GM19455 (cell line): ENCODE measurements at regions not wholly inside any gene's neighbourhood (a gene's known extent, or its start where the extent isn't known, plus 50 kb on each side); places are given as distances from the start of the nearest gene placed in this dataset.
"Not testable (repeated sequence)": the region's sequence is repeated elsewhere in the genome, so short reads cannot be mapped to it uniquely, and the experiment has no call there.

Experiments
- ATAC-seq: cut with Tn5 transposase; IDR thresholded peaks from one replicate; pipeline ENCODE4 v1.9.1; 2021; ENCODE audit not compliant: unreplicated experiment

GRCh38 chr6:53446151-53446550, 97.4 kb upstream of the ELOVL5 start:
- ATAC-seq, result no peak

DNA sequence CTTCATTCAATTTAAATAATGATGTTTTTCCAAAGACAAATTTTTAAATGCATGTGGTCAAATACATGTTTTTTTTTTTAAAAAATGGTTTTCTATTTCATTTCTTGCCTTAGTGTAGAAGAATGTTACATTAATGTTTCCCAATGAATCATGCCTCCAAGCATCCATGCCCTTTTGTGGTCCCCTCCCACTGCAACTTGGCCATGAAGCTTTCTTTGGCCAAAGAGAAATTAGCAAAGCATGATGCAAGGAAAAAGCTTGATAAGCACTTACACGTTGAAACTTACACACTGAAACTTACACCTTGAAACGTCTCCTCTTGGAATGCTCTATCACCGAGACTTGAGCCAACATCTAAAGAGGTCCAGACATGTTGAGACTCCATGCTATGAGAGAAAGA, 93.0 kb upstream of the ELOVL5 start:
- ATAC-seq, result no peak

DNA sequence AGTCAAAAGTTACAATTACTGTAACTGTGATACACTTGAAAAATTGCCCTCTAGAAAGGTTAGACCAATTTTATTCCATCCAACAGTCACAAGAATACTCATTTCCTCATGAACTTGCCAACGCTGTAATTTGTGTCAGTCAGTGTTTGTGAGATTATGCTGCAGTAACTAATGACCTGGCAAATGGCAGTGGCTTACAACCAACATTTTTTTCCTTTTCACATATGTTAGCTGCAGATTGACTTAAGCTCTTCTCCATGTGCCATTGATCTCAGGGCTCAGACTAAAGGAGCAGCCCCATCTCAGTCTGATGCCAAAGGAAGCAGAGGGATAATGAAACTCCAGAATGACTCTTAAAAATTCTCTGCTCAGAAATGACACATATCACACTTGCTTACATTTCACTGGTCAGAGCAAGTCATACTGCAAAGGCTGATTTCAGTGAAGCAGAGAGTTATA, 92.3 kb upstream of the ELOVL5 start:
- ATAC-seq, result no peak

DNA sequence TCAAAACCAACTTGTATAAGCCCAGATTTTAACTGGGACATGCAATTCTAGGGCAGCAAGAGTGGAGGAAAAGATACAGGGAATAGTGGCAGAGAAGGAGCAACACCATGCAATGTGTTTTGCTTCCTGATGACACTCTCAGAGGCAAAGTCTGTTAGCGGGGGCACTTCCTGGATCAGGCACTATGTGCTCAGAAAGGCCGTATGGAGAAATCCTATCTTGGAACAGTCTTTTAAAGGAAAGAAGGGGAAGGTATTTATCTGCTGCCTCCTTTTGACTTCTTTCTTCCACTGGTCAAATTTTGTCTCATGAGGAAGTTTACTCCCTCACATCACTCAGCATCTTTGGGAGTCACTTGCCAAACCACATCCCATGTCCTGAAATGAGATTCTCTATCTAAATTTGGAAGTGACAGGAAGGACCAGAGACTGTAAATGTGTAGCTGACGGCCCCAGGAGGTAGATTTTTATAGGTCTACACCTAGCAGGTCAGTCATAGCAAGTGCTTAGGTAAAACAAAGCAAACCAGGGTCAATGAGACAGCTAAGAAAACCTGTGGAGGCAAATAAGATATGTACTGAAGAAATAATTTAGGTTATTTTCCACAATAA, 91.7 kb upstream of the ELOVL5 start:
- no peak for ATAC-seq

GRCh38 chr6:53439556-53439955, 90.8 kb upstream of the ELOVL5 start:
- ATAC-seq, result no peak

GRCh38 chr6:53437557-53438202, 88.9 kb upstream of the ELOVL5 start:
- peak; percentile 58 for ATAC-seq

DNA sequence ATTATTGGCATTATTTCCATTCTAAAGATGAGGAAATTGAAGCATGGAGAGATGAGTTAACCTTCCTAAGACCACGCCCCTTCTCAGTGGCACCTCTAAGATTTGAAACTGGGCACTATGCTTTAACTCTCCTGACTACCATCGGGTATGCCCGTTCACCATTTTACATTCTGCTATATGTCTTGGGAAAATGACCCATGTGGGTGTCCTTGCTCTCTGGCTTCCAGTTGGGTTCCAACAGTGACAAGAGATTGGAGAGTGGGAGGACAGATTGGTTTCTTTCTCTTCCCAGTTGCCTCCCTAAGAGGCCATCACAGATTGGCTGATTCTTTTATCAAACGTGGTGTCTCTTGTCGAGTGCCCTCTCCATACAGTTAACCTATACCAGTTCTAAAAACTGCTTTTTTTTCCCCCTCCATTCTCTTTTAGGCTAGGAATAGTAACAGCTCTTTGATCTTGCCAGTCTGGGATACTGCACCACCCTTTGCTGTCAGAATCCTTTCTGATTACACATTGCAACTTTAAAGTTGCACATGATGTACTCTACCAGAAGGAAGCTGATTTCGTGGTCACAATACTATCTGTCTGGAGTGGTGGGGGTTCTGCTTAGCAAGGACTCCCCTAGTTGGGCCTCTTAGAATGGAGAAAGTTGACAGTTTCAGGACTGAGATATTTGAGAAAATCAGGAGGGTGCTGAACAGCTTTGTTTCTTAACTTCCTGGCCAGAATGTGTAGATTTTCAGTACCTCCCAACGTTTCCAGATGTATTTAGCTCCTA, 88.0 kb upstream of the ELOVL5 start:
- ATAC-seq, result no peak

DNA sequence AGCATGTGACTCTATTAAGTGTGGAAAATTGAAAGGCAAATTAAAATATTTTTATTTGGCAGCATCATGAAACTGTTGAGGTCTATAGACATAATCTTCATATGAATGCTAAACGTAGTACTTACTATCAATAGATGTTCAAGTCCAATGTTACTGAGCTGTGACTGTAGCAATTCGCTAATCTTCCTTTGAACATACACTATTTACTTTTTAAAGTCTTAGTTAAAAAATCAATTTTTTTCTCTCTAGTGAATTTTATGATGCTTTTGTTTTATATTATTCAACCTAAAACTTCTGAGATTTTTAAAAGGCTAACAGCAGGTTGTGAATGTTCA, 85.2 kb upstream of the ELOVL5 start:
- ATAC-seq, result no peak

DNA sequence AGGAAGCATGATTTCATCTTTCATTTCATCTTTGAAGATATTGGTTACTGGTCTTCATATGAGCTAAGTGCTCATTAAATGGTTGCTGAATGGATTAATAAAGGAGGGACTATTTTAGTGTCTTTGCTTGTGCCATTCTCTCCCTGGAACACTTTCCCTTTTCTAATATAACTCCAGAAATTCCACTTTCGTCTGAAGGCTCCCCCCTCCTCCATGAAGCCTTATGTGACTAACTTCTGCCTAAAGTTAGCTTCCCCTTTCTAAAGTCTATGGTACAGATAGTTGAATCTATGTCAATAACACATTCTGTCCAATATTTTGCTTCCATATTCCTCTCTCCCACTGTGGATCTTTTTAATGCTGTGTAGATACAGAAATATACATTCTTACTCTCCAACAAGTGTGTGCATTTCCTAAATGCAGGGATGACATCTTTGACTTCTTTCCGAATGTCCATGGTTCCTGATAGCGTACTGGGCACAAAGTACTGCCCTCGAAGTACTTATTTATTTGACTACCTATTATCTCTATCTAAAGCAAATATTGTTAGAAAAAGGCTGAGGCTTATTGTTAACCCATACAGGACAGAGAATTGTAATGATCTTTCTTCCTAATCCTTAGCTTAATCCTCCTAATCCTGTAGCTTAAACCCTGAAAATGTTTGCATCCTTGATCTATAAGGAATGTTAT, 84.7 kb upstream of the ELOVL5 start:
- ATAC-seq, result no peak

DNA sequence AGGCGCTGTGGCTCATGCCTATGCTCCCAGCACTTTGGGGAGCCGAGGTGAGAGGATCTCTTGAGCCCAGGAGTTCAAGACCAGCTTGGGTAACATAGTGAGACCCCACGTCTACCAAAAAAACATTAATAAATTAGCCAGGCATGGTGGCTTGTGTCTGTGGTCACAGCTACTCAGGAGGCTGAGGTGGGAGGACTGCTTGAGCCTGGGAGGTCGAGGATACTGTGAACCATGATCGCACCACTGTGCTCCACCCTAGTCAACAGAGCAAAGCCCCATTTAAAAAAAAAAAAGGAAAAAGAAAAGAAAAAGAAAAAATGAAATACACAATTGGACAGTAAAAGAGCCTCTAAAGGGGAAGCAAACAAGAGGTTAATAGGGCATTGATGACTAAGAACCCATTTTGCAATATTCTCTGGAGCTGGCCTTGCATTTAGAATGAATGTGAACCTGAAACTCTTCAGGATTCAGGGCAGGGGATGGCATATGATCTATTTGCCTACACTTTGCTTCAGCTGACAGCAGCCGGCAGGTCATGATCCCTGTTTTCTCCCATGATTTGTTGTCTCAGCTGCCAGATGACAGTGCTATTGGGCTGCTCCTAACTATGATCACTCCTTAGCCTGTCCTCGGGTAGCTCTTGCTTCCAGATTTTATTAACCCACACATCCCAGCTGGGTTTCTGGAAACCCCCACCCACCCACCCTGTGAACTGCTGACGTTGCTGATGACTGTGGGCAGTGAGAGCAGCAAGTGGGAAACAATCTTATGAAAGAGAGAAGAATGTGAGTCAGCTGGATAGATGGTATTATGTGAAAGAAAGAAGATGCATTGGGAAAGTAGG, 83.8 kb upstream of the ELOVL5 start:
- no peak for ATAC-seq

- no peak for ATAC-seq
Observed at GRCh38 chr6:53431704-53432103, 83.0 kb upstream of the ELOVL5 start.

GRCh38 chr6:53429401-53429800, 80.7 kb upstream of the ELOVL5 start:
- ATAC-seq, result no peak

DNA sequence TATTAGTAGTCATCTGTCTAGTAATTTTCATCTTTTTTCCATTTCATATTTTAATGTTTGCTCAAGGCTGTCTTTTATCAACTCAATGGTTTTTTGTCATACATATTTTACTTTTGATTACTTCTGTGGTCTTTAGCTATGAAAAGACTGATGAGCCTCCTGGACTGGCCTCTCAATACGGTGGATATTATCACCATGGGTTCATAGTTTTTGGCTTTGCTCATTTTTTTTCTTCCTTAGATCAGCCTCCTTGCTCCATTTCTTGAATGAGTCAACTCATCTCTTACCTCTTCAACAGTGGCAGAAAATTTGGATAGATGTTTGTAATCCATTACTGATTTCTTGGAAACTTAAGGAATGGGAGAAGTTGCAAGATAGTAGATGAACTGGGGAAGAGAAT, 80.1 kb upstream of the ELOVL5 start:
- ATAC-seq, result no peak

- ATAC-seq, result peak; percentile 94
Observed at GRCh38 chr6:53426667-53427270, 78.0 kb upstream of the ELOVL5 start.

GRCh38 chr6:53426117-53426516, 77.4 kb upstream of the ELOVL5 start:
- ATAC-seq, result no peak

- no peak for ATAC-seq
Observed at GRCh38 chr6:53424976-53425718, 76.4 kb upstream of the ELOVL5 start.

GRCh38 chr6:53424300-53424699, 75.5 kb upstream of the ELOVL5 start:
- no peak for ATAC-seq

DNA sequence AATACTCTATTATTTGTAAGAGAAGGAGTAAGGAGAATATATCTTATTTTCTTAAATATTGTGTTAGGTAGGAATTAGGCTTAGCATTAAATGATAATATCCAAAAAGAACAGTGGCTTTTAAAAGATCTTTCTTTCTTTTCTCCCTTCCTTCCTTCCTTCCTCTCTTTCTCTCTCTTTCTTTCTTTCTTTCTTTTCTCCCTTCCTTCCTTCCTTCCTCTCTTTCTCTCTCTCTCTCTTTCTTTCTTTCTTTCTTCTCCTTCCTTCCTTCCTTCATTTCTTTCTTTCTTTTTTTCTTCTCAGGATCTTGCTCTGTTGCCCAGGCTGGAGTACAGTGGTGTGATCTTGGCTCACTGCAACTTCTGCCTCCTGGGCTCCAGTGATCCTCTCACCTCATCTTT, 74.8 kb upstream of the ELOVL5 start:
- ATAC-seq, result not testable (repeated sequence)

GRCh38 chr6:53419026-53419425, 70.3 kb upstream of the ELOVL5 start:
- ATAC-seq, result no peak

DNA sequence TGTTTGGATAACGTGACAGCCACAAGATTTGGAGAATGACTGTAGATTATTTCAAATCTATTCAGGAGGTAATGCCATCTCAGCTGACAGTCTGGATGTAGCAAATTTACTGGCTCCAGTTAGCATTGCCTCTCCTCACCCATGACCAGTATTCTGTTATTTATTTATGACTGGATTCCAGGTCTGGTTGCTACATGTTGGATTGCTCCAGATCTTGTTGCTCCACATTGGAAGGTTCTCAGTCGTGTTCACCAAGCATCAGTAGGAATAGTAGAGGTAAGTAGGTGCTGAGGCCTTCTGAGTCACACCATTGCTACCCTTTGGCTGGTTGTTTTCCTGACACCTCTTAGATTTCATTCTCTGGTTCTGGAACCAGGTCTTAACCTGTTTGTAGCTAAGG, 69.5 kb upstream of the ELOVL5 start:
- ATAC-seq, result no peak
